ENCODE measurements at regions not wholly inside any gene's neighbourhood (a gene's known extent, or its start where the extent isn't known, plus 50 kb on each side); places are given as distances from the start of the nearest gene placed in this dataset.

DNA sequence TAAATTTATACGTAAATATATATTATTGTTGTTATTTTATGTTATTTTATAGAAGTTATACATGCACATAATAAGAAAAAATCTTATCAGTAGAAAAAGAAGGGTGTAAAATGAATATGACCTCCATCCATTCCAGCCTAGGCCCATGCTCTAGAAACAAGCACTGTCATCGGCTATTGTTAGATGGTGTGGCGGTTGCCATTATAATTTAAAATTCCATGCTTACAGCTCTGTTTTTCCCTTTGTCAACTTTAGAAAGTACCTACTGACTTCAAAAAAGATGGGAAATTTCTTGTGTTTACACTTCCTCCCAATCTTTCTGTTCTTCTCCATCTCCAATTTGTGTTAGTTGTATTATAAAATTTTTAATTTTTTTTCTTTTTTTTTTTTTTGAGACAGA lies 61.9 kb upstream of the RDX start:
- TF ChIP-seq, protein P1, sequence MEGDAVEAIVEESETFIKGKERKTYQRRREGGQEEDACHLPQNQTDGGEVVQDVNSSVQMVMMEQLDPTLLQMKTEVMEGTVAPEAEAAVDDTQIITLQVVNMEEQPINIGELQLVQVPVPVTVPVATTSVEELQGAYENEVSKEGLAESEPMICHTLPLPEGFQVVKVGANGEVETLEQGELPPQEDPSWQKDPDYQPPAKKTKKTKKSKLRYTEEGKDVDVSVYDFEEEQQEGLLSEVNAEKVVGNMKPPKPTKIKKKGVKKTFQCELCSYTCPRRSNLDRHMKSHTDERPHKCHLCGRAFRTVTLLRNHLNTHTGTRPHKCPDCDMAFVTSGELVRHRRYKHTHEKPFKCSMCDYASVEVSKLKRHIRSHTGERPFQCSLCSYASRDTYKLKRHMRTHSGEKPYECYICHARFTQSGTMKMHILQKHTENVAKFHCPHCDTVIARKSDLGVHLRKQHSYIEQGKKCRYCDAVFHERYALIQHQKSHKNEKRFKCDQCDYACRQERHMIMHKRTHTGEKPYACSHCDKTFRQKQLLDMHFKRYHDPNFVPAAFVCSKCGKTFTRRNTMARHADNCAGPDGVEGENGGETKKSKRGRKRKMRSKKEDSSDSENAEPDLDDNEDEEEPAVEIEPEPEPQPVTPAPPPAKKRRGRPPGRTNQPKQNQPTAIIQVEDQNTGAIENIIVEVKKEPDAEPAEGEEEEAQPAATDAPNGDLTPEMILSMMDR (IDR thresholded peaks at IDR 0.05; ENCODE audit: low read depth, low read length, missing input control): no peak
- TF ChIP-seq, protein P2, sequence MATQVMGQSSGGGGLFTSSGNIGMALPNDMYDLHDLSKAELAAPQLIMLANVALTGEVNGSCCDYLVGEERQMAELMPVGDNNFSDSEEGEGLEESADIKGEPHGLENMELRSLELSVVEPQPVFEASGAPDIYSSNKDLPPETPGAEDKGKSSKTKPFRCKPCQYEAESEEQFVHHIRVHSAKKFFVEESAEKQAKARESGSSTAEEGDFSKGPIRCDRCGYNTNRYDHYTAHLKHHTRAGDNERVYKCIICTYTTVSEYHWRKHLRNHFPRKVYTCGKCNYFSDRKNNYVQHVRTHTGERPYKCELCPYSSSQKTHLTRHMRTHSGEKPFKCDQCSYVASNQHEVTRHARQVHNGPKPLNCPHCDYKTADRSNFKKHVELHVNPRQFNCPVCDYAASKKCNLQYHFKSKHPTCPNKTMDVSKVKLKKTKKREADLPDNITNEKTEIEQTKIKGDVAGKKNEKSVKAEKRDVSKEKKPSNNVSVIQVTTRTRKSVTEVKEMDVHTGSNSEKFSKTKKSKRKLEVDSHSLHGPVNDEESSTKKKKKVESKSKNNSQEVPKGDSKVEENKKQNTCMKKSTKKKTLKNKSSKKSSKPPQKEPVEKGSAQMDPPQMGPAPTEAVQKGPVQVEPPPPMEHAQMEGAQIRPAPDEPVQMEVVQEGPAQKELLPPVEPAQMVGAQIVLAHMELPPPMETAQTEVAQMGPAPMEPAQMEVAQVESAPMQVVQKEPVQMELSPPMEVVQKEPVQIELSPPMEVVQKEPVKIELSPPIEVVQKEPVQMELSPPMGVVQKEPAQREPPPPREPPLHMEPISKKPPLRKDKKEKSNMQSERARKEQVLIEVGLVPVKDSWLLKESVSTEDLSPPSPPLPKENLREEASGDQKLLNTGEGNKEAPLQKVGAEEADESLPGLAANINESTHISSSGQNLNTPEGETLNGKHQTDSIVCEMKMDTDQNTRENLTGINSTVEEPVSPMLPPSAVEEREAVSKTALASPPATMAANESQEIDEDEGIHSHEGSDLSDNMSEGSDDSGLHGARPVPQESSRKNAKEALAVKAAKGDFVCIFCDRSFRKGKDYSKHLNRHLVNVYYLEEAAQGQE (IDR thresholded peaks at IDR 0.05): no peak
- TF ChIP-seq SP1 (IDR thresholded peaks at IDR 0.05) (no peak), HNF4A (conservative IDR thresholded peaks at IDR 0.05) (no peak), EGR1 (IDR thresholded peaks at IDR 0.05; ENCODE audit: low read depth in 2 of 2) (no peak), RXRA (IDR thresholded peaks at IDR 0.05) (no peak), YY1 (IDR thresholded peaks at IDR 0.05) (no peak), FOXA1 (IDR thresholded peaks at IDR 0.05) (no peak), RAD21 (IDR thresholded peaks at IDR 0.05) (no peak), JUND (IDR thresholded peaks at IDR 0.05) (no peak)
- TF ChIP-seq, protein P3, sequence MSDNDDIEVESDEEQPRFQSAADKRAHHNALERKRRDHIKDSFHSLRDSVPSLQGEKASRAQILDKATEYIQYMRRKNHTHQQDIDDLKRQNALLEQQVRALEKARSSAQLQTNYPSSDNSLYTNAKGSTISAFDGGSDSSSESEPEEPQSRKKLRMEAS (IDR thresholded peaks at IDR 0.05): no peak
- TF ChIP-seq, protein P4, sequence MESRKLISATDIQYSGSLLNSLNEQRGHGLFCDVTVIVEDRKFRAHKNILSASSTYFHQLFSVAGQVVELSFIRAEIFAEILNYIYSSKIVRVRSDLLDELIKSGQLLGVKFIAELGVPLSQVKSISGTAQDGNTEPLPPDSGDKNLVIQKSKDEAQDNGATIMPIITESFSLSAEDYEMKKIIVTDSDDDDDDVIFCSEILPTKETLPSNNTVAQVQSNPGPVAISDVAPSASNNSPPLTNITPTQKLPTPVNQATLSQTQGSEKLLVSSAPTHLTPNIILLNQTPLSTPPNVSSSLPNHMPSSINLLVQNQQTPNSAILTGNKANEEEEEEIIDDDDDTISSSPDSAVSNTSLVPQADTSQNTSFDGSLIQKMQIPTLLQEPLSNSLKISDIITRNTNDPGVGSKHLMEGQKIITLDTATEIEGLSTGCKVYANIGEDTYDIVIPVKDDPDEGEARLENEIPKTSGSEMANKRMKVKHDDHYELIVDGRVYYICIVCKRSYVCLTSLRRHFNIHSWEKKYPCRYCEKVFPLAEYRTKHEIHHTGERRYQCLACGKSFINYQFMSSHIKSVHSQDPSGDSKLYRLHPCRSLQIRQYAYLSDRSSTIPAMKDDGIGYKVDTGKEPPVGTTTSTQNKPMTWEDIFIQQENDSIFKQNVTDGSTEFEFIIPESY (IDR thresholded peaks at IDR 0.05): no peak
- TF ChIP-seq, protein P5, sequence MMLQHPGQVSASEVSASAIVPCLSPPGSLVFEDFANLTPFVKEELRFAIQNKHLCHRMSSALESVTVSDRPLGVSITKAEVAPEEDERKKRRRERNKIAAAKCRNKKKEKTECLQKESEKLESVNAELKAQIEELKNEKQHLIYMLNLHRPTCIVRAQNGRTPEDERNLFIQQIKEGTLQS (IDR thresholded peaks at IDR 0.05): no peak
